GM04504 (cell line): ENCODE measurements at regions not wholly inside any gene's neighbourhood (a gene's known extent, or its start where the extent isn't known, plus 50 kb on each side); places are given as distances from the start of the nearest gene placed in this dataset.
"Not testable (repeated sequence)": the region's sequence is repeated elsewhere in the genome, so short reads cannot be mapped to it uniquely, and the experiment has no call there.

Experiments used
- DNase-seq: peaks from one replicate; pipeline ENCODE4 v3.0.0-alpha.2; 2012; ENCODE audit warnings: low read depth

DNA sequence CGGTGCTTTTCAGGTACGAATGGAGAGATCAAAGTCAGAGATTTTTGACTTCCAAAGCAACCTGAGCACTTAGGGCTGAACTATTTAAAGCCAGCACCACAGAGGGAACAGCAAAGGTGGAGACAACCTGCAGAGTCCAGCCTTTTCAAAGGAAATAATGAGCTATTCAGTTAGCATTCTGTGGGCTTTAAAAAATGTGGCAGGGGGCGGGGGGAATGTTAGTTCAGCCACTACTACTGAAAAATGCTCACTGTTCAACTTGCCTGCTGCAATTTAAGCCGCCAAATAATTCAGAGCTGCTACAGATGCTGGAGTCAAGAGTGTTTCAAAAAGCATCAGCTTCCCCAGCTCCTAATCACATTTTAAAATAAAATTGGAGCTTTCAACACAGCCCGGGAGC, 473.3 kb upstream of the PLXNA2 start:
- no peak for DNase-seq

DNA sequence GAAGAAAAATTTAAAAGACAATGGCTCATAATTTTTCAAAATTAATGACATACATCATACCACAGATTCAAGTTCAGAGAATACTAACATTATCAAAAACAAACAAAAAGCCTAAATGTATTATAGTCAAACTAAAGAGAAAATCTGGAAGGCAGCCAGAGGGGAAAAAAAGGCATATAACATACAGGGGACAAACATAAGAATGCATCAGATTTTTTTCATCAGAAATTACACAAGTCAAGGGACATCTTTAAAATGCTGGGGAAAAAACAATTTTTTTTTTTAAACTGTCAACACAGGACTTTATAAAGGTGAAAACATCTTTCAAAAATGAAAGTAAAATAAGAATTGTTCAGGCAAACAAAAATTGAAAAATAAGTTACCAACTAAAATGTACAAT, 478.4 kb upstream of the PLXNA2 start:
- no peak for DNase-seq

DNA sequence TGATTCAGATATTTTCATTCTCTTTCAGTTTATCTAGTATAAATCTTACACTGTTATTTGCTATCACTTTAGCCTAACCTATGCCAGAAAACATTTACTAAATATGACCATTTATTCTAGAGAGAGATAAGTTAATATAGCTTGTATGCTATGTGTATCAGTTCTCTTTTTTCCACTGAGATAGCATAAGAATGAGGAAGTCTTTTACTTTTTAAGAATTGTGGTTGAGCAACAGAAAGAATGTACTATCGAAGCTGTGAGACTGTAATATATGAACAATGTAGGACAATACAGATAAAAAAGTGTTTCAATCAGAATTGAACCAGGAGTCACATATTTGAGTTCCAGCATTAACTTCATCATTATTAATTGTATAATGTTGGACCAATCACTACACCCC, 479.9 kb upstream of the PLXNA2 start:
- no peak for DNase-seq

DNA sequence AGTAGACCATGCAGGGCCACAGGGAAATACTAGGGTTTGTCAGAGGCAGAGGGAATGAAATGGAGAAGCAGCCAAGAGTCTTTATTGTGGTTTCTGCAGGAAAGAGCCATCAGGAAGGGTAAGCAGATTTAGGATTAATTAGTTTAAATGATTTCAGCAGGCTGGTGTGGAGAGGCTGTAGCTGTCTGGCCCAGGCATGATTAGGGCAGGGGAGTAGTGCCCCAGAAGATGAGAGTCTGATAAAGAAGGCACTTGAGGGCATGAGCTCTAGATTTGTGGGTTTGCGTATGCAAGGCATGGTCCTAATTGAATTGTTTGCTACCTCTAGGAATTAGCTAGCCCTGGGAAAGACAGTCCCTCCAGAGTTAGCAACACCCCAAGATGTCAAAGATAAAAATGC, 484.6 kb upstream of the PLXNA2 start:
- no peak for DNase-seq

DNA sequence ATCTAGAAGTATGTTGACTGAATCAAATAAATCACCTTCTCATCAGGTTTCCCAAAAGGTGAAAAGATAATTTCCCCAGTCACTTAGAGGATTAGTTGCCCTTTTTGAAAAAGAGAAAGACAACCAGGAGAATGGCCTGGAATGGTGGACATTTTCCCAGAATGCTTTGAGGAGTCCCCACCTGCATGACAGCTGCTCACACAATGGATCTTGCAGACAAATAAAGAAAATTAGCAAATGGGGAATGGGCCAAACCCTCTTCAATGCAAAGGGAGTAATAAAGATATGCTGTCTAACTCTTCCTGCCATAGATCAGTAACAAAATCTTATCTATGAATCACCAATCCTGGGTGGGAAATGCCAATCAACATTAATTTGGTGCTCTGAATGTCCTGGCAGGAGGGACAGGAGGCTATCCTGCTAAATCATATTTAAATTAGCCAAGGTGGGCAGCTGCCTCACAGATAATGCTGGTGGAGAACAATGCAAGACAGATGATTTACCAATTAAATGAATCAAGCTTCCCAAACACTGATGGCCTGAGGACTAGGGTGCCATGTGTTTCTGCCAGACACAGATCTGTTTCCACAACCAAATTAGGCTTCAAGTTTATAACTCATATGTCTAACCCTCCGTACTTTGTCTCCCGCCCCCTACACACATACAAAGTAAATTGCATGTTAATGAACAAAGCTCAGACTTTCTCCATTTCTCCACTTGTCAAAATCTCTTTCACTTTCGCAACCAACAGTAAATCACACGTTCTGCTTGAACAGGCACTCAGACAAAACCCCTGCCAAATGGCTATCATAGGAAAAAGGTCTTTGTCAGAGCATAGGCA, 488.0 kb upstream of the PLXNA2 start:
- no peak for DNase-seq

DNA sequence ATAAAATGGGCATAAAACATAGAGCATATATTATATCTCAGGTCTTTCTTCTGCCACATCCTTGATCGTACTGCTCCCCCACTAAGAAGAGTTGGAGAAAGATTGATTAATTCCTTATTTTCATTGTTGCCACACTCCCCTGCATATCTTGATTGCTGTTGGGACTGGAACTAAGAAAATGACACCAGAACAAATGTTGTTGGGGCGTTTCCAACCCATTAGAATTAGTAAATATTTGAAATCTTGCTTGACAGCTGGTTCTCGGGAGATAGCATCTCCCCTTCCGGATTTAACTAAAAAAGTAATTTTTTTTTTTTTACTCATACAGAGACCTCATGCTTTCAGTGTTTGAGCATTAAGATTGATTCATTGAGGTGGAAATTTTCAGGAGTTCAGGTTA, 493.0 kb upstream of the PLXNA2 start:
- no peak for DNase-seq

DNA sequence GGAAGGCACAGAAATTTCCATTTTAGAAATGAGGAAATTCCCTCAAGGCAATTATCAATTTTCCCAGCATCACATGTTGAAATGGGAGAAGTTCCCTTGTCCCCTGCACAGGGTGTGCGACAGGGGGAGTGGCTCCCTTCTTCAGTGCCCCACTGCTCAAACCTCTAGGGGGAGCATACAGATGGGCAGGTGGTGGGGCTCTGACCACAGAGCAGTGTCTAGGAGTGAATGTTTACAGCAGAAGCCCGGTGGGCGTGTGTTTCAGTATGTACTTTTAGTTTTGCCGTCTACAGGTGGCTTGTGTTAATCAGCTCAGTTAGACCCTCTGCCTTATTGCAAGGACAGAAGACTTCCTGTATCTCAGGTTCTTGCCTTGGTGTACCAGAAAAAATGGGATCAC, 493.7 kb upstream of the PLXNA2 start:
- DNase-seq: no peak

DNA sequence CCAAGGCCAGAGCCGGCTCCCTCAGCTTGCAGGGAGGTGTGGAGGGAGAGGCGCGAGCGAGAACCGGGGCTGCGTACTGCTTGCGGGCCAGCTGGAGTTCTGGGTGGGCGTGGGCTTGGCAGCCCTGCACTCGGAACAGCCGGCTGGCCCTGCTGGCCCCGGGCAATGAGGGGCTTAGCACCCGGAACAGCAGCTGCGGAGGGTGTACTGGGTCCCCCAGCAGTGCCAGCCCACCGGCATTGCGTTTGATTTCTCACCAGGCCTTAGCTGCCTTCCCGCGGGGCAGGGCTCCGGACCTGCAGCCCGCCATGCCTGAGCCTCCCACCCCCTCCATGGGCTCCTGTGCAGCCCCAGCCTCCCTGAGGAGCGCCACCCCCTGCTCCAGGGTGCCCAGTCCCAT, 495.5 kb upstream of the PLXNA2 start:
- DNase-seq: not testable (repeated sequence)

DNA sequence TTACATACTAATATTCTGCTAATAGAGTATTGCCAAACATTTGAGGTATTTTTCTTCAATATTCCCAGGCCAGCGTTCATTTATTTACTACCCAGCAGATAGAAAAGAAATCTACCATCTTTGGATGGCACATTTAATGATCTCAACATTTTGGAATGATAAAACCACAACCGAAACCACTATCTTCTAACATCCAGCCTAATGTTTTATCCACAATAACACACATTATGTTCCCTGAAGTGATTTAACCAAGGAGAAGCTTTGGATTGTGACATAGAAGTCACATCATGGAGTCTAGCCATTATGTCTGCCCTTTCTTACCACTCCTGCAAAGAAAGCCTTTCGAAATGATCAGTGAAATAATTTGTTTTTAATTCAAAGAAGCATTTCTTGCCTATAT, 497.1 kb upstream of the PLXNA2 start:
- DNase-seq: no peak

DNA sequence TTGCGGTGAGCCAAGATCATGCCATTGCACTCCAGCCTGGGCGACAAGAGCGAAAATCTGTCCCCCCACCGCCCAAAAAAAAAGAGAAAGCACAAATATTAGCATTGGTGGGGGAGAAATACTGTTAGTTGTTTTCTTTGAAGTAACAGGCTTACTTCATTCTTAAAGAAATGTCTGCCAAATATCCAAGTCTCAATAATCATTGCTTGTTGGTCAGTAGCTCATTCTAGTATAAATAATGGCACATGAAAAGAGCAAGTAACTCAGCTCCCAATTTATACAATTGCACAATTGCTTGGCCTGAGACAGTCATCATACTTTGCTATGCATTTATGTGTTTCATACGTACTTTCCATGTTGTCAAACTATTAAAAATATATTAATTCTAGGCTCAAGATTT, 499.2 kb upstream of the PLXNA2 start:
- no peak for DNase-seq

DNA sequence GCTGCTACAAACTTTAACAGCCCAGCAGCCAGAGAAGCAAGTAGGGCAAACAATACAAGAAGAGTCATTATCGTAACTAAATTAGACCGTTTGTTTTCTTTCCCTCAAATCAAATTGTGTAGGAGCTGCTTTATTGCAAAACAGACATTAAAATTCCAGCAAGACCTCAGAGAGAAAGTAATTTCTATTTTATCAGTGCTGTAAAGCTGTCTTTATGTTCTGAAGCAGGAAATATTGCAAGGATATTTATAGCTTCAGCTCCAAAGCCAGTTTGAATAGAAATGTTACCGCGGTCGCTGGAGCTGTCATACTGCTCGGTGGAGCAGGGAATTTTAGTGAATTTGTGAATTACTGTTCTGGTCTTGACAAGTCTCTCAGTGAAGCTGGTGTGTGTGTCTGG, 503.8 kb upstream of the PLXNA2 start:
- no peak for DNase-seq

DNA sequence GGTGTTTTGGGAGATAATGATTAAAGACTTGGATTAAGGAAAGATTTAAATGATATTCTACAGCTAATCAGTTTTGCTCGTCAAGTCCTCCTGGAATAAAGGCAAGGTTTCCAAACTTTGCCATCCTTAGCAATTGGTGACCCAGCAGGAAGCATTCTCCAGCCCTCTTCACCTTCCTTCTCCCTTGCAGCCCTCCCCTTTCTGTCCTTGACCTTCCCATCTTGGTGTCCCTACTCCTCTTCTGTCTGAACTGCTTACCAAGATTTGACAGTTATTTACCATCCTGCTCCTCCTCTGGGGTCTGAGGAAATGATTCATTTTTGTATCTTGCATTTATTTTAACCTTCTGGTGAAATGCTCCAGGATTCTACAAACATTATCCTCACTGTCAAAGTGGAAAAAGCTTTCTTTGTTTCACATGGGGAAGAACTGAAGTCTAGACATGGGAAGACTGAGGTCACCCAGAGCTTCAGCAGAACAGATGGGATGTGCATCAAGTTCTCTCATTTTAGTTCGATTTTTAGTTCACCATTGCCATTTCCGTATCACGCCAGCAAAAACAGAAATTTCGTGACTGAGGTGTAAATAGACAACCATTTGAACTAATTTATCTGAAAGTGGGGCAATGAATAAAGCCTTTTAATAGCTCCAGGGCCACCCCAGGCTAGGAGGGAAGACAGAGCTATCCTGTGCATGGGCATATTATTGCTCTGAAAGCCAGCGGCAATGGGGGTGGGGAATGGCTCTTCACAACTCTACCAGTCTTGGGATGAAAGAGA, 504.4 kb upstream of the PLXNA2 start:
- DNase-seq: no peak

DNA sequence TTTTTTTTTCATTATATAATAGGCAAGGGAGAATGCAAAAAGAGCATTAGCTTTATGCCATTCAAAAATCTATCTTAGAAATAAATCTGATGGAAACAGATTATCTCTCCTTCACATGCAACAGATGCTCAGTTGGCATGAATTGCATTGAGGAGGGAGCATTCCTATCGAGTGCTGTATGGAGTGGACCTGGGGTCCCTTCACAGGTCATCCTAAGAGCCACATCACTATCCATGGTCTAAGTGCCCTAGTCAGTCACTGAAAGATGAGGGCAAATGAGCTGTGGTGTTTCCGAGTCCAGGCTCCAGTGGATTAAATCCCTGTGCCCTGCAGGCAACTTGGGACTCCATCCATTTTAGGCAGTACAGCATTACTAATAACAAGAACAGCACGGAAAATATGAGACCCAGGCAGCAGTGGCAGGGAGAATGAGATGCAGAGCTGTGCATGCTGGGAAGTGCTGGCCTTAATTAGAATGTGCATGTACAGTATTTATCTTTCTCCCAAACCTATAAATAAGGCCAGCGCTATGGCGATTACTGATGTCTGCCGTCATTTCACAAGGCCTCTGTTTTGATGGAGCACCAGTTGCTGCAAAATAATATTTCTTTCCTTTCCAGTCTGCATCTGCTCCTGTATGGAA, 512.3 kb upstream of the PLXNA2 start:
- no peak for DNase-seq

DNA sequence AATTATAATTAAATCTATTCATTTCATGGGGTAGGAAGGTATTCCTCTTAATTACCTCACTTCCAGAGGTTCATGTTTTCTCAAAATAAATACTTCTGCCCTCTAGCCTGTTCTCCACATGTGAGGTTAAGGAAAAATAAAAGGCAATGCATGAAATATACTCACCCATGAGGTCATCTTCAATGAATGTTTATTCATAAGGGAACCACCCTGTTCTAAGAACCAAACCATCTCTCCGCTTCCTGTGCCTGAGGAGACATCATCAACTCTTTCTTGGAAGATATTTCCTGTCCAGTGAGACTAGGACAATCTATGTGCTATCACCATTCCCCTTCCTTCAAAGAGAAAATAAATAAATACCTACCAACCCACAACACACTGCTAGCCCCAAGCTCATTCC, 513.7 kb upstream of the PLXNA2 start:
- DNase-seq: no peak

DNA sequence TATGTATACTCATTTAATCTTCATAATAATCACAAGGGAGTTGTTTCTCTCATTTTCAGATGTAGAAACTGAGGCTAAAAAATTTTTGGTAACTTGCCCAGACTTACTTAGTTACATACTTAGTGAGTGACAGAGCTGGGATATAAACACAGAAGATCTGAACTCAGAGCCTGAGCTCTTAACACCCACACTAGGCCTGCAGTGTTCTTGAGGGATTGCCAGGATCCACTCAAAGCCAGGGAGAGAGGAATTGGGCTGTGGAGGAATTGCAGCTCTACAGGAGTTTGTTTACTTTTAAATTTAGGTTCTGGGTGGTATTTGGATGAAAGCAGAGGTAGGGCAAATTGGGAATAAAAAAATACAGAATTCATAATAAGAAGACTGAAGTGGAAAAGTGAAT, 515.1 kb upstream of the PLXNA2 start:
- no peak for DNase-seq

DNA sequence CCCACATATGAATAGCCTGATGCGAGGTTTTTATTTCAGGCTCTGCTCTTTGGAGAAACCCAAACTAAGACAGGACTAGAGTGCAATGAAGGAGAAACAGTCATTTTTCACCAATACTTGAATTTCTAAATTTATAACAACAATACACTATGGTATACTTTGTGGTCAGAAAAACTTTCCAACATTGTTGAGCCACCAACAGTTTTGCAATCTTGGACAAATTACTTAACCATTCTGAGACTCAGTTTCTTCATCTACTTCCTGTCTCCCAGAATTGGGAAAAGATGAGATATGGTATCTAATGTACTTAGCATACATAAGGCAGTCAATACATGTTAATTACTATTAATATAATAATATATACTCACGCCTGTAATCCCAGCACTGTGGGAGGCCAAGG, 519.8 kb upstream of the PLXNA2 start:
- DNase-seq: no peak

DNA sequence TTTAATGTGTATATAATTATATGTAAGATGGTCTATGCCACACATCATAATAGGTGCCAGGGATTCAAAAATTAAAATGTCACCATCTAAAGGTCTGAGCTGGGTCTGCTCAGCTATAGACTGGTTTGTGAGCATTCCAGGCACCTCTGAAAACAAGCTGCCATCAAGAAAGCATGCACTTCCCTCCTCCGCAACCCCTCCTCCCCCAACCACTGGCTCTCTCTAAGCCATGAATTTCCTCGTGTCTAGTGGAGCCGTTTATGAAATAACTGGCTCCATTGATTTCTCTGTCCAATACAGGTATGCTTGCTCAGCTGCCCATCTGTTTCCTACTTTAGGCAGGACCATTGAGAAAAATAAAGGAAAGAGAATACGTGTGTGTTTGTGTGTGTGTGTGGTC, 522.6 kb upstream of the PLXNA2 start:
- DNase-seq: no peak

DNA sequence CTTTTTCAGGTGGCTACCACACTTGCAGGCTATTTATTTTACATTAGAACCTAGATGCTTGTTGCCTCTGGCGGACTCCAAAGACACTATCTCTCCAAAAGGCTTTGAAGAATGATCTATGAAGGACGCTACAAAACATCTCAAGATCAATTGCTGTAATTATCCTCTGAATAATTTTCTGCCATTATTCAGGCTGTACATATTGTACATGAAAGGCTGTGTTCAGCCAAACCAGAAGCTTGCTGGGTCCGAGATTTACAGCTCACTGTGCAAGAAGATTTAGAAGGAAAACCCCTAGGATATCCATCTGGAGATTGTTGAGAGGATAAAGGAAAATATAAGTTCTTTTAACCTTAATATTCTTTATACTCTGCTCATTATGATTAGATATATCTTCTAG, 523.6 kb upstream of the PLXNA2 start:
- DNase-seq: no peak

DNA sequence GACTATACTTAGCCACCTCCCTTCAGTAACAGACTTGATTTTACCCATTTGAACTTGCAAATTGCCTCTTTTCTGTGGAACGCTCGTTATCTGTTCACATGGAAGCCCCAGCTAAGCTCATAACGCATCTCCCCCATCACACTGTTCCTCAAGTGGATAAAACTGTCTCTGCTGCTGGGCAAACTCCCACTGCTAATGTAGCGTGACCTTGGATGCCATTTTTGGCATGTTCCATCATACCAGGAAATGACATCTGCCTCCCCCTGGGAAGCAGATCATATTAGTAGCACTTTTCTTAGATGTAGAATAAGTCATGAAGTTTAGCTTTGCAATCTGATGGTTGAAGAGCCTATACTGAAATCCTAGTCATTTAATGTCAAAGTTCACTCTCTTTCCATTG, 528.7 kb upstream of the PLXNA2 start:
- DNase-seq: no peak

DNA sequence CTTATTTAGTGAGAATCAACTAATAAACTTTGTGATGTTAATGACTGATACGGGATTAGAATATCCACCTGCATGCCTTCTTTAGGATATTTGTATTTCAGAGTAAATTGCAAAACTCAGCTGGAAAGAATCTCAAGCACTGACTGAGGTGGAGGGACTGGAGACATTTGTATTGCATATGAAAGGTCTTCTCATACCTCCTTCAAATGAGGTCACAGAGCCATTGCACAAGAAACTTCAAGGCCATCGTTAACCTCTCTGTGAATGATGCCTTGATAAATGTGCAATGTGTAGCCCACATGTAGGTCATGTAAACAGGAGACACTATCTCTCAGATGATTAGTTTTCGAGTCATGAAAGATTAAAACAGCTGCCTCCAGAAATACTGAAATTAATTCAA, 531.7 kb upstream of the PLXNA2 start:
- DNase-seq: no peak

DNA sequence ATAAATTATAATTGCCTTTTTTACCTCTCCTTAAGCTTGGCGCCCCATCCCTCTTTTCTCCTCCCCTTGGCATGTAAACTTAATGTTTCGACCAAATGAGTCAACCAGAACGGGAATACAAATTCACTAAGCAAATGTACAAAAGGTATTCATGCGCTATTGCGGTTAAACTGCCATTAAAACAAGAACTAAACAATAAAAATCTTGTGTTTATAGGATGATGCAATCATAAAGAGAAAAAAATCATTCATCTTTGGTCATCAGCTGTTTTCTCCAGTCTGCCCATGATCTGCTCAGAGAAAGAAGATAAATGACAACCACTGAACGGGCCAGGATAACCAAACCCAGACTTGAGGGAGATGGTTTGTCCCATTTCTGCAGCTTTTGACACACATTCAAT, 534.2 kb upstream of the PLXNA2 start:
- no peak for DNase-seq

DNA sequence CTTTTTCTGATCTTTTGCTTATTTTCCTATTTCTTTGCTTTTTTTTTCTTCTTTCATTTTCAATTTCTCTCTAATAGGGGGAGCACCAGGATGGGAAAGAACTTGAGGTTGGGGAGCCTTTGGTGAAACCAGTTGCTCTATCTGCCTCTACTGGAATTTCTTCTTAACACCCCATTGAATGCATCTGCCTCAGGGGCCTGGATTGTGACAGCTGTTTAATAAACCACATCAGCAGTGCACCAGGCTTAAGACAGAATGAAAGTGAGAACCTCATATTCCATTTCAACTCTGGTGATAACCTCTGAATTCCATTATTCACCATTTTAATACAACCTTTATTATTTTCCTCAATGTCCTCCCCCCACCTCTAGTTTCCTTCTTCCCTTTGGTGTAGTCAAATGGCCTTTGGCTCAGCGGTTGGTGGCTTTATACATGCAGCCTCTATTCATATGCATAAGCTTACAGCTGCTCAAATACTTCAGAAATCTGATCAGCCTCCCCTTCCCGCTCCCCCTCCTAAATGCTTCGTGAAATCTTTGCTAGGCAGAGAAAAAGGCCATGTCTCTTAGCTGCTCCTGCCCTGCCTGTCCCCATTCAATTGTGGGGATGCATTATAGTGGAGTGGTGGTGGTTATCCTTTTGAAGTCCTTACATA, 537.3 kb upstream of the PLXNA2 start:
- DNase-seq: no peak

DNA sequence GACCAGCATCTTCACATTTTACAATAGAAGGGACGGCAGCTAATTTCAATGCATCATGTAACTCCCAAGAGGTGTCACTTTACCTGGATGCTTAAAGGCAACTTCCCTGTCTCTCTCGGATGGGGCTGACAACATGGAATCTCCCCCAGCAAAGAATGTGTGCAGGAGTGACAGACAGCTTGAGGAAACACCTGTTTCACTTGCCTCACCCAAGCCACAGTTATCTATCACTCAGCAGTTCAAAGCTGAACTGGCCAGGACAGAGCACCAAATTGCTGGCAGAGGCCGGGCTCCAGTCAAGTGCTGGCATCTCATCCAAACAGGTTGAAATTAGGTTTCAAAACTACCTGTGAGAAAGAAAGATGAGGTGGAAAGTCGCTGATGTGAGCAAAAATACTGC, 538.0 kb upstream of the PLXNA2 start:
- DNase-seq: no peak
